ENCODE measurements at regions not wholly inside any gene's neighbourhood (a gene's known extent, or its start where the extent isn't known, plus 50 kb on each side); places are given as distances from the start of the nearest gene placed in this dataset.

DNA sequence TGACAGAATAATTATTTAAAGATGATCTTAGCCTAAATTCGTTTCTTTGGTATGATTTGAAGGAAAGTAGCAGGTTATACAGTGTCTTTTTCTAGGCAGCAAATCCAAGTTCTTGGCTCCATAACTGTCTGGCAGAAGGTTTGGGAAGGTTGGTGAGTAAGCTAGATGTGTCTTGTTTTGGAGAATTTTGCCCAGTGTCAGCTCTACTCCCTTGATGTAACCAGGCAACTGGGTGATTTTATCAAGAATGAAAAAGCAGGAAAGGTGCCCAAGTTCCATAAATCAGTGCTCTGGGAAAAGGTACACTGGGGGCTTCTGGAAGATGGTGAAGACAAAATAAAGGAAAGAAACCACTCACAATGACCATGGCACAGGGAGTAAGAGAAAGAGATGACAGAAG, 71.5 kb upstream of the USP47 start:
- TF ChIP-seq FOSL2 (IDR thresholded peaks at IDR 0.05) (no peak), FOSL2 (CRISPR knock-in tag; IDR thresholded peaks at IDR 0.05) (no peak), JUN (IDR thresholded peaks at IDR 0.05) (no peak), NFE2L2 (conservative IDR thresholded peaks at IDR 0.05; ENCODE audit: low read length) (no peak), MAFK (IDR thresholded peaks at IDR 0.05; ENCODE audit: partially characterized antibody) (no peak), FOXS1 (CRISPR knock-in tag; IDR thresholded peaks at IDR 0.05) (no peak), KDM1A (IDR thresholded peaks at IDR 0.05; ENCODE audit: low read depth) (no peak), SREBF2 (IDR thresholded peaks at IDR 0.05) (no peak), ZNF302 (CRISPR knock-in tag; IDR thresholded peaks at IDR 0.05) (no peak), EHF (CRISPR knock-in tag; IDR thresholded peaks at IDR 0.05) (no peak), HOXA7 (CRISPR knock-in tag; IDR thresholded peaks at IDR 0.05) (no peak), EHMT2 (IDR thresholded peaks at IDR 0.05; ENCODE audit: low read depth) (no peak), HOXB5 (CRISPR knock-in tag; IDR thresholded peaks at IDR 0.05) (no peak), MYC (IDR thresholded peaks at IDR 0.05; ENCODE audit: borderline replicate concordance, low read length) (no peak), CEBPB (IDR thresholded peaks at IDR 0.05) (no peak), KDM5A (IDR thresholded peaks at IDR 0.05) (no peak)
- TF ChIP-seq, protein P1, sequence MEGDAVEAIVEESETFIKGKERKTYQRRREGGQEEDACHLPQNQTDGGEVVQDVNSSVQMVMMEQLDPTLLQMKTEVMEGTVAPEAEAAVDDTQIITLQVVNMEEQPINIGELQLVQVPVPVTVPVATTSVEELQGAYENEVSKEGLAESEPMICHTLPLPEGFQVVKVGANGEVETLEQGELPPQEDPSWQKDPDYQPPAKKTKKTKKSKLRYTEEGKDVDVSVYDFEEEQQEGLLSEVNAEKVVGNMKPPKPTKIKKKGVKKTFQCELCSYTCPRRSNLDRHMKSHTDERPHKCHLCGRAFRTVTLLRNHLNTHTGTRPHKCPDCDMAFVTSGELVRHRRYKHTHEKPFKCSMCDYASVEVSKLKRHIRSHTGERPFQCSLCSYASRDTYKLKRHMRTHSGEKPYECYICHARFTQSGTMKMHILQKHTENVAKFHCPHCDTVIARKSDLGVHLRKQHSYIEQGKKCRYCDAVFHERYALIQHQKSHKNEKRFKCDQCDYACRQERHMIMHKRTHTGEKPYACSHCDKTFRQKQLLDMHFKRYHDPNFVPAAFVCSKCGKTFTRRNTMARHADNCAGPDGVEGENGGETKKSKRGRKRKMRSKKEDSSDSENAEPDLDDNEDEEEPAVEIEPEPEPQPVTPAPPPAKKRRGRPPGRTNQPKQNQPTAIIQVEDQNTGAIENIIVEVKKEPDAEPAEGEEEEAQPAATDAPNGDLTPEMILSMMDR (IDR thresholded peaks at IDR 0.05), result no peak
- TF ChIP-seq, protein P2, sequence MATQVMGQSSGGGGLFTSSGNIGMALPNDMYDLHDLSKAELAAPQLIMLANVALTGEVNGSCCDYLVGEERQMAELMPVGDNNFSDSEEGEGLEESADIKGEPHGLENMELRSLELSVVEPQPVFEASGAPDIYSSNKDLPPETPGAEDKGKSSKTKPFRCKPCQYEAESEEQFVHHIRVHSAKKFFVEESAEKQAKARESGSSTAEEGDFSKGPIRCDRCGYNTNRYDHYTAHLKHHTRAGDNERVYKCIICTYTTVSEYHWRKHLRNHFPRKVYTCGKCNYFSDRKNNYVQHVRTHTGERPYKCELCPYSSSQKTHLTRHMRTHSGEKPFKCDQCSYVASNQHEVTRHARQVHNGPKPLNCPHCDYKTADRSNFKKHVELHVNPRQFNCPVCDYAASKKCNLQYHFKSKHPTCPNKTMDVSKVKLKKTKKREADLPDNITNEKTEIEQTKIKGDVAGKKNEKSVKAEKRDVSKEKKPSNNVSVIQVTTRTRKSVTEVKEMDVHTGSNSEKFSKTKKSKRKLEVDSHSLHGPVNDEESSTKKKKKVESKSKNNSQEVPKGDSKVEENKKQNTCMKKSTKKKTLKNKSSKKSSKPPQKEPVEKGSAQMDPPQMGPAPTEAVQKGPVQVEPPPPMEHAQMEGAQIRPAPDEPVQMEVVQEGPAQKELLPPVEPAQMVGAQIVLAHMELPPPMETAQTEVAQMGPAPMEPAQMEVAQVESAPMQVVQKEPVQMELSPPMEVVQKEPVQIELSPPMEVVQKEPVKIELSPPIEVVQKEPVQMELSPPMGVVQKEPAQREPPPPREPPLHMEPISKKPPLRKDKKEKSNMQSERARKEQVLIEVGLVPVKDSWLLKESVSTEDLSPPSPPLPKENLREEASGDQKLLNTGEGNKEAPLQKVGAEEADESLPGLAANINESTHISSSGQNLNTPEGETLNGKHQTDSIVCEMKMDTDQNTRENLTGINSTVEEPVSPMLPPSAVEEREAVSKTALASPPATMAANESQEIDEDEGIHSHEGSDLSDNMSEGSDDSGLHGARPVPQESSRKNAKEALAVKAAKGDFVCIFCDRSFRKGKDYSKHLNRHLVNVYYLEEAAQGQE (IDR thresholded peaks at IDR 0.05), result no peak
- FAIRE-seq, result no peak
- WGBS (ENCODE audit: missing lambda C conversion rate), result 3% methylated on average over 1 of the region's 1 CpG
- no peak overlapping the region for H3K4me2 ChIP-seq
- no peak overlapping the region for H3K4me3 ChIP-seq
- no peak for DNase-seq (ENCODE audit: low read depth in 1 of 2, low spot score in 1 of 2)
- CTCF ChIA-PET, result interaction anchor here (1.4 to 1.6 kb wide), 3 partner anchors 17 to 733 kb away, joined by 3 to 9 read pairs (median 5); no protein-coding TSS in a partner anchor
- no peak overlapping the region for H3K27ac ChIP-seq
- POLR2A ChIA-PET, result no interaction called here
- H3K4me1 ChIP-seq, result no peaks in the 10 kb centered on the region
- no peak for ATAC-seq
- H3K9me3 ChIP-seq, result 0 out of 3 replicates have a peak, but pooled peaks cover 4% of the 10 kb centered on the region

DNA sequence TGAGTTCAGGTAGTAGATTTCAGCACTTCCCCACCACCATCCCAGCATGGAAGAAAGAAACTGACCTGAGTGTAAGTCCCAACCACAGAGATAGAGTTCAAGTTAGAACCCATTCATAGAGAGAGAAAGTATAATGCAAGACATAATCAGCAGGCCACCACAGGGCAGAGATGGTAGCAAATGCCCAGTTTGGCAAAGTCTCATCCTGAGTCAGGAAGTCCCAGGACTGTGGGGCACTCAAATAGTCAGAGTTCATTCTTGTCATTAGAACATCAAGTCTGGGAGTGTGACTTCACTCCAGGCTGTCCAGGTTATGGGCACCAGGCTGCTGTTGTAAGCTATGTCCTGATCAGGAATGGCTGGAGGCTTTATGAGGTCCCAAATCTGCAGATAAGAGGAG, 72.0 kb upstream of the USP47 start:
- no peak overlapping the region for H3K4me3 ChIP-seq
- no peak overlapping the region for H3K27ac ChIP-seq
- FAIRE-seq, result no peak
- ChIA-PET CTCF (interaction anchor here (1.4 to 1.6 kb wide), 2 partner anchors 18 to 732 kb away, joined by 3 to 5 read pairs; no protein-coding TSS in a partner anchor), POLR2A (no interaction called here)
- H3K4me2 ChIP-seq, result no peak overlapping the region
- H3K4me1 ChIP-seq, result no peaks in the 10 kb centered on the region
- 0 out of 3 replicates have a peak, but pooled peaks cover 4% of the 10 kb centered on the region for H3K9me3 ChIP-seq
- no peak for DNase-seq (ENCODE audit: low read depth in 1 of 2, low spot score in 1 of 2)
- no peak for ATAC-seq
- no peak for TF ChIP-seq SREBF2 (IDR thresholded peaks at IDR 0.05)
- TF ChIP-seq ZFP36 (IDR thresholded peaks at IDR 0.05; ENCODE audit: borderline replicate concordance, partially characterized antibody), result no peak
- TF ChIP-seq CHD2 (IDR thresholded peaks at IDR 0.05; ENCODE audit: low read length, partially characterized antibody), result no peak
- TF ChIP-seq RAD21 (conservative IDR thresholded peaks at IDR 0.05 in 1 of 2, IDR thresholded peaks at IDR 0.05 in 1 of 2), result no peak
- TF ChIP-seq CEBPB (IDR thresholded peaks at IDR 0.05), result no peak
- TF ChIP-seq, protein P3, sequence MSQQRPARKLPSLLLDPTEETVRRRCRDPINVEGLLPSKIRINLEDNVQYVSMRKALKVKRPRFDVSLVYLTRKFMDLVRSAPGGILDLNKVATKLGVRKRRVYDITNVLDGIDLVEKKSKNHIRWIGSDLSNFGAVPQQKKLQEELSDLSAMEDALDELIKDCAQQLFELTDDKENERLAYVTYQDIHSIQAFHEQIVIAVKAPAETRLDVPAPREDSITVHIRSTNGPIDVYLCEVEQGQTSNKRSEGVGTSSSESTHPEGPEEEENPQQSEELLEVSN (IDR thresholded peaks at IDR 0.05; ENCODE audit: borderline replicate concordance, low read depth), result no peak
- TF ChIP-seq, protein P4, sequence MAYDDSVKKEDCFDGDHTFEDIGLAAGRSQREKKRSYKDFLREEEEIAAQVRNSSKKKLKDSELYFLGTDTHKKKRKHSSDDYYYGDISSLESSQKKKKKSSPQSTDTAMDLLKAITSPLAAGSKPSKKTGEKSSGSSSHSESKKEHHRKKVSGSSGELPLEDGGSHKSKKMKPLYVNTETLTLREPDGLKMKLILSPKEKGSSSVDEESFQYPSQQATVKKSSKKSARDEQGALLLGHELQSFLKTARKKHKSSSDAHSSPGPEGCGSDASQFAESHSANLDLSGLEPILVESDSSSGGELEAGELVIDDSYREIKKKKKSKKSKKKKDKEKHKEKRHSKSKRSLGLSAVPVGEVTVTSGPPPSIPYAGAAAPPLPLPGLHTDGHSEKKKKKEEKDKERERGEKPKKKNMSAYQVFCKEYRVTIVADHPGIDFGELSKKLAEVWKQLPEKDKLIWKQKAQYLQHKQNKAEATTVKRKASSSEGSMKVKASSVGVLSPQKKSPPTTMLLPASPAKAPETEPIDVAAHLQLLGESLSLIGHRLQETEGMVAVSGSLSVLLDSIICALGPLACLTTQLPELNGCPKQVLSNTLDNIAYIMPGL (CRISPR knock-in tag; IDR thresholded peaks at IDR 0.05; ENCODE audit: borderline replicate concordance), result no peak
- TF ChIP-seq, protein P5, sequence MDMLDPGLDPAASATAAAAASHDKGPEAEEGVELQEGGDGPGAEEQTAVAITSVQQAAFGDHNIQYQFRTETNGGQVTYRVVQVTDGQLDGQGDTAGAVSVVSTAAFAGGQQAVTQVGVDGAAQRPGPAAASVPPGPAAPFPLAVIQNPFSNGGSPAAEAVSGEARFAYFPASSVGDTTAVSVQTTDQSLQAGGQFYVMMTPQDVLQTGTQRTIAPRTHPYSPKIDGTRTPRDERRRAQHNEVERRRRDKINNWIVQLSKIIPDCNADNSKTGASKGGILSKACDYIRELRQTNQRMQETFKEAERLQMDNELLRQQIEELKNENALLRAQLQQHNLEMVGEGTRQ (IDR thresholded peaks at IDR 0.05), result no peak
- no peak for TF ChIP-seq MAZ (IDR thresholded peaks at IDR 0.05; ENCODE audit: borderline replicate concordance, low read depth, low read length)
- TF ChIP-seq, protein P6, sequence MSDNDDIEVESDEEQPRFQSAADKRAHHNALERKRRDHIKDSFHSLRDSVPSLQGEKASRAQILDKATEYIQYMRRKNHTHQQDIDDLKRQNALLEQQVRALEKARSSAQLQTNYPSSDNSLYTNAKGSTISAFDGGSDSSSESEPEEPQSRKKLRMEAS (IDR thresholded peaks at IDR 0.05), result no peak
- no peak for TF ChIP-seq KDM1A (IDR thresholded peaks at IDR 0.05; ENCODE audit: low read depth)
- TF ChIP-seq RFX5 (IDR thresholded peaks at IDR 0.05), result no peak

Data from A549 (cell line).